ENCODE measurements at regions not wholly inside any gene's neighbourhood (a gene's known extent, or its start where the extent isn't known, plus 50 kb on each side); places are given as distances from the start of the nearest gene placed in this dataset.

- no peak for DNase-seq (ENCODE audit: low read depth in 2 of 2)
Observed at GRCh38 chr15:85889956-85890619, 95.4 kb upstream of the KLHL25 start.

- no peak for DNase-seq (ENCODE audit: low read depth in 2 of 2)
Observed at GRCh38 chr15:85890620-85890980, 95.9 kb upstream of the KLHL25 start.

- DNase-seq (ENCODE audit: low read depth in 2 of 2), result no peak
Observed at GRCh38 chr15:85891470-85891869, 96.7 kb upstream of the KLHL25 start.

GRCh38 chr15:85892232-85892631, 97.5 kb upstream of the KLHL25 start:
- DNase-seq (ENCODE audit: low read depth in 2 of 2), result no peak

- DNase-seq (ENCODE audit: low read depth in 2 of 2), result no peak
Observed at GRCh38 chr15:85897207-85897894, 102.6 kb upstream of the KLHL25 start.

- no peak for DNase-seq (ENCODE audit: low read depth in 2 of 2)
Observed at GRCh38 chr15:85897895-85898717, 103.4 kb upstream of the KLHL25 start.

- DNase-seq (ENCODE audit: low read depth in 2 of 2), result no peak
Observed at GRCh38 chr15:85899927-85900326, 105.2 kb upstream of the KLHL25 start.

GRCh38 chr15:85905751-85906450, 111.2 kb upstream of the KLHL25 start:
- no peak for DNase-seq (ENCODE audit: low read depth in 2 of 2)

- DNase-seq (ENCODE audit: low read depth in 2 of 2), result no peak
Observed at GRCh38 chr15:85906640-85907039, 111.9 kb upstream of the KLHL25 start.

- no peak for DNase-seq (ENCODE audit: low read depth in 2 of 2)
Observed at GRCh38 chr15:85910834-85911233, 116.1 kb upstream of the KLHL25 start.

- DNase-seq (ENCODE audit: low read depth in 2 of 2), result no peak
Observed at GRCh38 chr15:85913461-85913860, 118.7 kb upstream of the KLHL25 start.

- DNase-seq (ENCODE audit: low read depth in 2 of 2), result no peak
Observed at GRCh38 chr15:85920956-85921355, 126.2 kb upstream of the KLHL25 start.

GRCh38 chr15:85924088-85924487, 129.4 kb upstream of the KLHL25 start:
- DNase-seq (ENCODE audit: low read depth in 2 of 2), result no peak

- DNase-seq (ENCODE audit: low read depth in 2 of 2), result no peak
Observed at GRCh38 chr15:85925649-85926237, 131.0 kb upstream of the KLHL25 start.

GRCh38 chr15:85926834-85927233, 132.1 kb upstream of the KLHL25 start:
- DNase-seq (ENCODE audit: low read depth in 2 of 2), result no peak

- DNase-seq (ENCODE audit: low read depth in 2 of 2), result no peak
Observed at GRCh38 chr15:85927931-85928537, 133.3 kb upstream of the KLHL25 start.

GRCh38 chr15:85929786-85930185, 135.1 kb upstream of the KLHL25 start:
- DNase-seq (ENCODE audit: low read depth in 2 of 2), result no peak

GRCh38 chr15:85932391-85932790, 137.7 kb upstream of the KLHL25 start:
- DNase-seq (ENCODE audit: low read depth in 2 of 2), result no peak

- DNase-seq (ENCODE audit: low read depth in 2 of 2), result no peak
Observed at GRCh38 chr15:85934691-85935090, 140.0 kb upstream of the KLHL25 start.

GRCh38 chr15:85935182-85935581, 140.5 kb upstream of the KLHL25 start:
- no peak for DNase-seq (ENCODE audit: low read depth in 2 of 2)

- DNase-seq (ENCODE audit: low read depth in 2 of 2), result no peak
Observed at GRCh38 chr15:85937661-85938060, 142.0 kb upstream of the AGBL1 start.
